ENCODE measurements at regions not wholly inside any gene's neighbourhood (a gene's known extent, or its start where the extent isn't known, plus 50 kb on each side); places are given as distances from the start of the nearest gene placed in this dataset.

- intact Hi-C loops (cut with micrococcal nuclease), result no loop called here
- Mint-ChIP-seq H3K9me3 (peaks cover 29% of the 10 kb centered on the region), H3K4me3 (no peak overlapping the region), H3K36me3 (ENCODE audit: low read depth) (no peaks in the 10 kb centered on the region), H3K27me3 (ENCODE audit: insufficient read depth) (no peaks in the 10 kb centered on the region), H3K27ac (no peak overlapping the region), H3K4me1 (ENCODE audit: low read depth) (no peaks in the 10 kb centered on the region)
- no peak for DNase-seq (ENCODE audit: low spot score)
These were observed 1394.8 kb downstream of the DSC3 start for GRCh38 chr18:29647700-29648099.

GRCh38 chr18:29644276-29644675 is 1398.3 kb downstream of the DSC3 start:
- Mint-ChIP-seq H3K4me3 (no peak overlapping the region), H3K27me3 (ENCODE audit: insufficient read depth) (no peaks in the 10 kb centered on the region), H3K4me1 (ENCODE audit: low read depth) (no peaks in the 10 kb centered on the region), H3K27ac (no peak overlapping the region), H3K36me3 (ENCODE audit: low read depth) (no peaks in the 10 kb centered on the region), H3K9me3 (peaks cover 29% of the 10 kb centered on the region)
- DNase-seq (ENCODE audit: low spot score), result no peak
- intact Hi-C loops (cut with micrococcal nuclease), result no loop called here

- intact Hi-C loops (cut with micrococcal nuclease), result no loop called here
These were observed 1413.0 kb downstream of the DSC3 start for GRCh38 chr18:29629493-29630036.

GRCh38 chr18:29626094-29626493 is 1416.4 kb downstream of the DSC3 start:
- H3K36me3 Mint-ChIP-seq (ENCODE audit: low read depth), result no peaks in the 10 kb centered on the region
- no peaks in the 10 kb centered on the region for H3K4me1 Mint-ChIP-seq (ENCODE audit: low read depth)
- peaks cover 8% of the 10 kb centered on the region for H3K9me3 Mint-ChIP-seq
- intact Hi-C loops (cut with micrococcal nuclease), result no loop called here
- no peak for DNase-seq (ENCODE audit: low spot score)
- H3K27ac Mint-ChIP-seq, result no peak overlapping the region
- H3K4me3 Mint-ChIP-seq, result no peak overlapping the region
- H3K27me3 Mint-ChIP-seq (ENCODE audit: insufficient read depth), result no peaks in the 10 kb centered on the region

More at GRCh38 chr18:29629493-29630036, 1413.0 kb downstream of the DSC3 start:
- Mint-ChIP-seq H3K36me3 (ENCODE audit: low read depth) (no peaks in the 10 kb centered on the region), H3K27me3 (ENCODE audit: insufficient read depth) (no peaks in the 10 kb centered on the region), H3K27ac (no peak overlapping the region), H3K4me1 (ENCODE audit: low read depth) (no peaks in the 10 kb centered on the region), H3K9me3 (peaks cover 5% of the 10 kb centered on the region), H3K4me3 (no peak overlapping the region)
- no peak for DNase-seq (ENCODE audit: low spot score)

GRCh38 chr18:29616867-29617266 is 1425.7 kb downstream of the DSC3 start:
- Mint-ChIP-seq H3K9me3 (peaks cover 8% of the 10 kb centered on the region), H3K27ac (no peak overlapping the region), H3K4me1 (ENCODE audit: low read depth) (no peaks in the 10 kb centered on the region), H3K27me3 (ENCODE audit: insufficient read depth) (no peaks in the 10 kb centered on the region), H3K36me3 (ENCODE audit: low read depth) (no peaks in the 10 kb centered on the region), H3K4me3 (no peak overlapping the region)
- no peak for DNase-seq (ENCODE audit: low spot score)
- intact Hi-C loops (cut with micrococcal nuclease), result no loop called here

GRCh38 chr18:29608982-29609381 is 1432.1 kb upstream of the CDH2 start:
- DNase-seq (ENCODE audit: low spot score), result no peak
- Mint-ChIP-seq H3K4me1 (ENCODE audit: low read depth) (no peaks in the 10 kb centered on the region), H3K27ac (no peak overlapping the region), H3K4me3 (no peak overlapping the region), H3K36me3 (ENCODE audit: low read depth) (no peaks in the 10 kb centered on the region), H3K9me3 (peaks cover 22% of the 10 kb centered on the region), H3K27me3 (ENCODE audit: insufficient read depth) (no peaks in the 10 kb centered on the region)
- intact Hi-C loops (cut with micrococcal nuclease), result no loop called here

- H3K4me1 Mint-ChIP-seq (ENCODE audit: low read depth), result no peaks in the 10 kb centered on the region
- intact Hi-C loops (cut with micrococcal nuclease), result no loop called here
- no peak overlapping the region for H3K4me3 Mint-ChIP-seq
- H3K27ac Mint-ChIP-seq, result no peak overlapping the region
- H3K36me3 Mint-ChIP-seq (ENCODE audit: low read depth), result no peaks in the 10 kb centered on the region
- peaks cover 22% of the 10 kb centered on the region for H3K9me3 Mint-ChIP-seq
- no peak for DNase-seq (ENCODE audit: low spot score)
- H3K27me3 Mint-ChIP-seq (ENCODE audit: insufficient read depth), result no peaks in the 10 kb centered on the region
These were observed 1428.4 kb upstream of the CDH2 start for GRCh38 chr18:29605365-29605764.

GRCh38 chr18:29596959-29597358 is 1420.0 kb upstream of the CDH2 start:
- intact Hi-C loops (cut with micrococcal nuclease), result no loop called here

GRCh38 chr18:29594493-29594892 is 1417.6 kb upstream of the CDH2 start:
- Mint-ChIP-seq H3K9me3 (peaks cover 9% of the 10 kb centered on the region), H3K27me3 (ENCODE audit: insufficient read depth) (no peaks in the 10 kb centered on the region), H3K4me1 (ENCODE audit: low read depth) (no peaks in the 10 kb centered on the region), H3K27ac (no peak overlapping the region), H3K36me3 (ENCODE audit: low read depth) (no peaks in the 10 kb centered on the region), H3K4me3 (no peak overlapping the region)
- no peak for DNase-seq (ENCODE audit: low spot score)
- intact Hi-C loops (cut with micrococcal nuclease), result no loop called here

More at GRCh38 chr18:29596959-29597358, 1420.0 kb upstream of the CDH2 start:
- Mint-ChIP-seq H3K9me3 (peaks cover 3% of the 10 kb centered on the region), H3K36me3 (ENCODE audit: low read depth) (no peaks in the 10 kb centered on the region), H3K4me1 (ENCODE audit: low read depth) (no peaks in the 10 kb centered on the region), H3K27me3 (ENCODE audit: insufficient read depth) (no peaks in the 10 kb centered on the region), H3K4me3 (no peak overlapping the region), H3K27ac (no peak overlapping the region)
- DNase-seq (ENCODE audit: low spot score), result no peak

GRCh38 chr18:29588446-29589100 is 1411.6 kb upstream of the CDH2 start:
- Mint-ChIP-seq H3K4me3 (no peak overlapping the region), H3K9me3 (peaks cover 24% of the 10 kb centered on the region), H3K27me3 (ENCODE audit: insufficient read depth) (no peaks in the 10 kb centered on the region), H3K36me3 (ENCODE audit: low read depth) (no peaks in the 10 kb centered on the region), H3K27ac (no peak overlapping the region), H3K4me1 (ENCODE audit: low read depth) (no peaks in the 10 kb centered on the region)
- intact Hi-C loops (cut with micrococcal nuclease), result no loop called here
- DNase-seq (ENCODE audit: low spot score), result no peak

GRCh38 chr18:29586210-29586609 is 1409.3 kb upstream of the CDH2 start:
- no peaks in the 10 kb centered on the region for H3K4me1 Mint-ChIP-seq (ENCODE audit: low read depth)
- H3K27me3 Mint-ChIP-seq (ENCODE audit: insufficient read depth), result no peaks in the 10 kb centered on the region
- no peak for DNase-seq (ENCODE audit: low spot score)
- no peaks in the 10 kb centered on the region for H3K36me3 Mint-ChIP-seq (ENCODE audit: low read depth)
- H3K9me3 Mint-ChIP-seq, result peaks cover 24% of the 10 kb centered on the region
- intact Hi-C loops (cut with micrococcal nuclease), result no loop called here
- H3K4me3 Mint-ChIP-seq, result no peak overlapping the region
- H3K27ac Mint-ChIP-seq, result no peak overlapping the region

- no peaks in the 10 kb centered on the region for H3K4me1 Mint-ChIP-seq (ENCODE audit: low read depth)
- no peak for DNase-seq (ENCODE audit: low spot score)
- no peaks in the 10 kb centered on the region for H3K36me3 Mint-ChIP-seq (ENCODE audit: low read depth)
- H3K27ac Mint-ChIP-seq, result no peak overlapping the region
- intact Hi-C loops (cut with micrococcal nuclease), result no loop called here
- H3K4me3 Mint-ChIP-seq, result no peak overlapping the region
- no peaks in the 10 kb centered on the region for H3K27me3 Mint-ChIP-seq (ENCODE audit: insufficient read depth)
- H3K9me3 Mint-ChIP-seq, result peaks cover 9% of the 10 kb centered on the region
These were observed 1383.3 kb upstream of the CDH2 start for GRCh38 chr18:29560270-29560669.

GRCh38 chr18:29556070-29556469 is 1379.1 kb upstream of the CDH2 start:
- H3K27me3 Mint-ChIP-seq (ENCODE audit: insufficient read depth), result no peaks in the 10 kb centered on the region
- H3K27ac Mint-ChIP-seq, result no peak overlapping the region
- peaks cover 8% of the 10 kb centered on the region for H3K9me3 Mint-ChIP-seq
- no peaks in the 10 kb centered on the region for H3K4me1 Mint-ChIP-seq (ENCODE audit: low read depth)
- intact Hi-C loops (cut with micrococcal nuclease), result no loop called here
- no peak overlapping the region for H3K4me3 Mint-ChIP-seq
- DNase-seq (ENCODE audit: low spot score), result no peak
- no peaks in the 10 kb centered on the region for H3K36me3 Mint-ChIP-seq (ENCODE audit: low read depth)

- H3K4me3 Mint-ChIP-seq, result no peak overlapping the region
- H3K4me1 Mint-ChIP-seq (ENCODE audit: low read depth), result no peaks in the 10 kb centered on the region
- DNase-seq (ENCODE audit: low spot score), result no peak
- intact Hi-C loops (cut with micrococcal nuclease), result no loop called here
- H3K9me3 Mint-ChIP-seq, result peaks cover 12% of the 10 kb centered on the region
- no peaks in the 10 kb centered on the region for H3K36me3 Mint-ChIP-seq (ENCODE audit: low read depth)
- no peak overlapping the region for H3K27ac Mint-ChIP-seq
- H3K27me3 Mint-ChIP-seq (ENCODE audit: insufficient read depth), result no peaks in the 10 kb centered on the region
These were observed 1372.8 kb upstream of the CDH2 start for GRCh38 chr18:29549759-29550158.
